Caco-2 (cell line): ENCODE measurements at regions not wholly inside any gene's neighbourhood (a gene's known extent, or its start where the extent isn't known, plus 50 kb on each side); places are given as distances from the start of the nearest gene placed in this dataset.

Source experiments
- BruUV-seq: library from RNA; stranded (reverse); fragments of 400-500 nt; replicated peaks from 2 replicates; lab custom pipeline; 2021; lab: Mats Ljungman, UMichigan
- CTCF ChIA-PET: fragments of 300-600 bp; sonication (Branson Sonifier 250); formaldehyde crosslinking; loops from one replicate; lab custom pipeline; 2022; ENCODE audit warnings: antibody characterized with exemption; lab: Charles Lee
- POLR2A ChIA-PET: fragments of 300-600 bp; sonication (Branson Sonifier 250); formaldehyde crosslinking; loops from one replicate; lab custom pipeline; 2022; ENCODE audit warnings: antibody characterized with exemption; lab: Charles Lee
- DNase-seq, 2 experiments: peaks; one replicate each; pipeline versions ENCODE4 v3.0.0 to v3.0.0-alpha.2; 2020 to 2022
- H3K27me3 ChIP-seq: replicated peaks from 2 replicates; pipeline ENCODE4 v1.6.0; 2011; ENCODE audit warnings: low read length; ENCODE audit not compliant: control insufficient read depth, insufficient read depth
- H3K36me3 ChIP-seq: 2 replicates; pipeline ENCODE4 v1.5.1; 2011; ENCODE audit warnings: low read length; ENCODE audit not compliant: control insufficient read depth, insufficient read depth
- H3K4me1 ChIP-seq: fragments of 250-450 bp; sonication (Bioruptor Pico); 2 replicates; pipeline ENCODE4 v1.5.1; 2020; ENCODE audit warnings: mild to moderate bottlenecking
- H3K4me3 ChIP-seq: 2 replicates; pipeline ENCODE4 v1.5.1; 2011; ENCODE audit warnings: low read depth, mild to moderate bottlenecking, control low read depth, low read length
- H3K9me3 ChIP-seq: fragments of 250-450 bp; sonication (Bioruptor Pico); 2 replicates; pipeline ENCODE4 v1.5.1; 2020; ENCODE audit warnings: mild to moderate bottlenecking, moderate library complexity
- H3K27ac Mint-ChIP-seq: one replicate; pipeline ENCODE4 v1.8.0; 2022; ENCODE audit warnings: mixed read lengths; ENCODE audit not compliant: unreplicated experiment
- H3K27me3 Mint-ChIP-seq: one replicate; pipeline ENCODE4 v1.8.0; 2022; ENCODE audit warnings: mixed read lengths; ENCODE audit not compliant: insufficient read depth, unreplicated experiment
- H3K36me3 Mint-ChIP-seq: one replicate; pipeline ENCODE4 v1.8.0; 2022; ENCODE audit warnings: mild to moderate bottlenecking, mixed read lengths; ENCODE audit not compliant: insufficient read depth, unreplicated experiment
- H3K4me1 Mint-ChIP-seq: one replicate; pipeline ENCODE4 v1.8.0; 2022; ENCODE audit warnings: low read depth, mixed read lengths; ENCODE audit not compliant: unreplicated experiment
- H3K4me3 Mint-ChIP-seq: one replicate; pipeline ENCODE4 v1.8.0; 2022; ENCODE audit warnings: mild to moderate bottlenecking, moderate library complexity, mixed read lengths; ENCODE audit not compliant: unreplicated experiment
- H3K9me3 Mint-ChIP-seq: one replicate; pipeline ENCODE4 v1.8.0; 2022; ENCODE audit warnings: mixed read lengths; ENCODE audit not compliant: unreplicated experiment
- intact Hi-C: fragments of 100-400 bp; cut with micrococcal nuclease; formaldehyde crosslinking; loops from one replicate; pipeline ENCODE4 v1.10.0; 2022; ENCODE audit not compliant: unreplicated experiment
- TF ChIP-seq, protein P1 (sequence below), 2 experiments: fragments of 200-600 bp in 1 of 2; IDR thresholded peaks; 1 replicate in 1 of 2; 2 replicates in 1 of 2; pipeline versions ENCODE4 v1.5.1 to v1.8.0; 2011 to 2022; ENCODE audit warnings: antibody characterized with exemption in 1 of 2, control low read depth in 1 of 2, inconsistent platforms in 1 of 2, low read depth in 1 of 2, low read length in 1 of 2, mild to moderate bottlenecking in 1 of 2, moderate library complexity in 1 of 2; ENCODE audit not compliant: insufficient read depth in 1 of 2, severe bottlenecking in 1 of 2, unreplicated experiment in 1 of 2

DNA sequence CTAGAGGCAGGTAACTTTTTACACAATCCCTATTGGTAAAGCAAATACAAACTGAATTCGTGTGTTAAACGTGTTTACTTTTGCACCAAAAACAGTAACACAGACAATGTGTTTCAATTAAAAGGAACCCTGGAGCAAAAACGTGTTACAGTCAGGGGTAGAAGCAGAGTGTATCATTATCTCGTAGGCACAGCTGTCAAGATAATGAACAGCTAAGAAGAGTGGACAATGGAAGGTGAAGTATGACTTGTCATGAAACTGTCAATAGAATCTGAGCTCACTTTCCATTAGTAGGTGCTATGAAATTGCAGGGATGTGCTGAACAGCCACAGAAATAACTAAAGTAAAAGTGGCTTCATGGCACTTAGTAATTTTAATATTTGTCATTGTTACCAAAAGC is 1229.8 kb upstream of the WWC1 start:
- CTCF ChIA-PET = no interaction called here

DNA sequence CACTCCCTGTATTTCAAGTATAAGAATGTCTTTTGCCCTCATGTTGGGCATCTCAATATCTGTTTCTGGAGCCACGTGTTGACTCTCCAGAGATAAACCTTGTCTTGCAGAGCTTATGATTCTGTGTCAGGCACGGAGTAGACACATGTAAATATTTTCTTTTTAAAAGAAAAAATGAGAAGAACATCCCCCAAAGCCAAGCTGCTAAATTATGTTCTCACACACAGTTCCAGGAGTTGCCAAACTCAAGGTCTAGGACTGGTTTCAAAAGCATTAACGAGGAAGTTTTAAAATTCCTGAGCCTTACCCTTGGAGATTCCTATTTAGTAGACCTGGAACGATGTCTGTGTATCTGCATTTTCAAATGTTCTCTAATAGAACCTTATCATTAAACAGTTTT is 1228.3 kb upstream of the WWC1 start:
- H3K4me1 ChIP-seq = no peaks in the 10 kb centered on the region
- no peaks in the 10 kb centered on the region for H3K36me3 ChIP-seq
- no TSS peak for BruUV-seq
- Mint-ChIP-seq H3K4me3 (no peak overlapping the region), H3K4me1 (no peaks in the 10 kb centered on the region), H3K27ac (no peak overlapping the region), H3K9me3 (no peaks in the 10 kb centered on the region), H3K27me3 (peaks cover 2% of the 10 kb centered on the region), H3K36me3 (no peaks in the 10 kb centered on the region)
- no peaks in the 10 kb centered on the region for H3K27me3 ChIP-seq
- no peaks in the 10 kb centered on the region for H3K9me3 ChIP-seq
- intact Hi-C loops = no loop called here
- H3K4me3 ChIP-seq = no peak overlapping the region
- CTCF ChIA-PET = no interaction called here
- DNase-seq = no peak
- TF ChIP-seq, protein P1, sequence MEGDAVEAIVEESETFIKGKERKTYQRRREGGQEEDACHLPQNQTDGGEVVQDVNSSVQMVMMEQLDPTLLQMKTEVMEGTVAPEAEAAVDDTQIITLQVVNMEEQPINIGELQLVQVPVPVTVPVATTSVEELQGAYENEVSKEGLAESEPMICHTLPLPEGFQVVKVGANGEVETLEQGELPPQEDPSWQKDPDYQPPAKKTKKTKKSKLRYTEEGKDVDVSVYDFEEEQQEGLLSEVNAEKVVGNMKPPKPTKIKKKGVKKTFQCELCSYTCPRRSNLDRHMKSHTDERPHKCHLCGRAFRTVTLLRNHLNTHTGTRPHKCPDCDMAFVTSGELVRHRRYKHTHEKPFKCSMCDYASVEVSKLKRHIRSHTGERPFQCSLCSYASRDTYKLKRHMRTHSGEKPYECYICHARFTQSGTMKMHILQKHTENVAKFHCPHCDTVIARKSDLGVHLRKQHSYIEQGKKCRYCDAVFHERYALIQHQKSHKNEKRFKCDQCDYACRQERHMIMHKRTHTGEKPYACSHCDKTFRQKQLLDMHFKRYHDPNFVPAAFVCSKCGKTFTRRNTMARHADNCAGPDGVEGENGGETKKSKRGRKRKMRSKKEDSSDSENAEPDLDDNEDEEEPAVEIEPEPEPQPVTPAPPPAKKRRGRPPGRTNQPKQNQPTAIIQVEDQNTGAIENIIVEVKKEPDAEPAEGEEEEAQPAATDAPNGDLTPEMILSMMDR (IDR thresholded peaks at IDR 0.05; ENCODE audit: insufficient read depth in 1 of 2, low read depth in 1 of 2, low read length in 1 of 2, severe bottlenecking in 1 of 2, unreplicated experiment in 1 of 2) = no peak
- POLR2A ChIA-PET = no interaction called here

More for the DNA sequence above, 1229.8 kb upstream of the WWC1 start:
- Mint-ChIP-seq H3K9me3 (no peaks in the 10 kb centered on the region), H3K27me3 (peaks cover 2% of the 10 kb centered on the region), H3K4me3 (no peak overlapping the region), H3K36me3 (no peaks in the 10 kb centered on the region), H3K4me1 (no peaks in the 10 kb centered on the region), H3K27ac (no peak overlapping the region)
- DNase-seq = no peak
- no peaks in the 10 kb centered on the region for H3K27me3 ChIP-seq
- POLR2A ChIA-PET = no interaction called here
- H3K4me3 ChIP-seq = no peak overlapping the region
- H3K9me3 ChIP-seq = no peaks in the 10 kb centered on the region
- intact Hi-C loops = no loop called here
- no peaks in the 10 kb centered on the region for H3K4me1 ChIP-seq
- H3K36me3 ChIP-seq = no peaks in the 10 kb centered on the region
- TF ChIP-seq, protein P1 (IDR thresholded peaks at IDR 0.05; ENCODE audit: insufficient read depth in 1 of 2, low read depth in 1 of 2, low read length in 1 of 2, severe bottlenecking in 1 of 2, unreplicated experiment in 1 of 2) = no peak
- BruUV-seq = no TSS peak

DNA sequence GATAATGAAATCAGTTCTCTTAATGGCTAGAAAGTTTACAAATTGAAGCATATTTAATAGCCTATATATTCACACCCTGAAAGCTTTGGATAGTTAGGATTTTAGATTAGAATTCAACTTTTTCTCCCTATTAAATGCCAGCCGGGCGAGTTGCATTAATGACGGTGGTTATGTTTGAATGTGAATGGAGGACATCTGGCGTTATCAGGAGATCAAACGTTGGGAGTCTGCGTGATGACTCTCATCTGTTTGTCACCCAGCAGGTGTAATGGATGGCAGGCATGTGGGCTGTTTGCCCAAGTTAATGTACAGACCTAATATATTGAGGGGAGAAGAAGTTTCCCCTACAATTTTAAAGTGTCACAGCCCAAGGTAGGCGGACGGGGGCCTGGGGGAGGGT is 1227.7 kb upstream of the WWC1 start:
- no peaks in the 10 kb centered on the region for H3K4me1 Mint-ChIP-seq
- CTCF ChIA-PET = no interaction called here
- BruUV-seq = no TSS peak

More for the DNA sequence above, 1227.7 kb upstream of the WWC1 start:
- H3K27ac Mint-ChIP-seq = no peak overlapping the region
- H3K27me3 Mint-ChIP-seq = peaks cover 2% of the 10 kb centered on the region
- no peak for DNase-seq
- Histone ChIP-seq H3K9me3 (no peaks in the 10 kb centered on the region), H3K4me1 (no peaks in the 10 kb centered on the region), H3K36me3 (no peaks in the 10 kb centered on the region), H3K27me3 (no peaks in the 10 kb centered on the region), H3K4me3 (no peak overlapping the region)
- no peak overlapping the region for H3K4me3 Mint-ChIP-seq
- POLR2A ChIA-PET = no interaction called here
- intact Hi-C loops = no loop called here
- TF ChIP-seq, protein P1 (IDR thresholded peaks at IDR 0.05; ENCODE audit: insufficient read depth in 1 of 2, low read depth in 1 of 2, low read length in 1 of 2, severe bottlenecking in 1 of 2, unreplicated experiment in 1 of 2) = no peak
- H3K36me3 Mint-ChIP-seq = no peaks in the 10 kb centered on the region
- H3K9me3 Mint-ChIP-seq = no peaks in the 10 kb centered on the region
